SU-DHL-6 (cell line): ENCODE measurements at regions not wholly inside any gene's neighbourhood (a gene's known extent, or its start where the extent isn't known, plus 50 kb on each side); places are given as distances from the start of the nearest gene placed in this dataset.

Experiments used
- H2AFZ ChIP-seq: fragments of 200-600 bp; sonication (generic); 2 replicates; pipeline ENCODE4 v1.6.1; 2014; ENCODE audit warnings: low read depth, mild to moderate bottlenecking, moderate library complexity, mixed read lengths, antibody characterized with exemption, low read length; ENCODE audit not compliant: severe bottlenecking
- H3F3A ChIP-seq: fragments of 200-600 bp; shearing (Covaris generic); 2 replicates; pipeline ENCODE4 v1.6.0; 2016; ENCODE audit warnings: antibody characterized with exemption, mild to moderate bottlenecking; ENCODE audit not compliant: insufficient read depth
- H3K27ac ChIP-seq: fragments of 200-600 bp; sonication (generic); 2 replicates; pipeline ENCODE4 v1.5.1; 2016; ENCODE audit warnings: low read depth, mild to moderate bottlenecking, low read length, moderate library complexity, mixed read lengths
- H3K27me3 ChIP-seq: fragments of 200-600 bp; sonication (generic), shearing (Covaris generic); 2 replicates; pipeline ENCODE4 v1.6.0; 2014; ENCODE audit warnings: mild to moderate bottlenecking, low read length
- H3K36me3 ChIP-seq: fragments of 200-600 bp; sonication (generic); 2 replicates; pipeline ENCODE4 v1.6.1; 2014; ENCODE audit warnings: mild to moderate bottlenecking, low read length, mixed read lengths
- H3K4me2 ChIP-seq: fragments of 300-600, 200-600 bp; shearing (Covaris generic), sonication (generic); 2 replicates; pipeline ENCODE4 v1.6.0; 2014; ENCODE audit warnings: low read length, low read depth, mild to moderate bottlenecking; ENCODE audit not compliant: poor library complexity, severe bottlenecking
- H3K4me3 ChIP-seq: fragments of 200-600 bp; sonication (generic); 2 replicates; pipeline ENCODE4 v1.5.1; 2014; ENCODE audit warnings: antibody characterized with exemption, low read length, mild to moderate bottlenecking, mixed read lengths; ENCODE audit not compliant: insufficient read depth, poor library complexity, severe bottlenecking
- H3K79me2 ChIP-seq: fragments of 200-600 bp; sonication (generic); 2 replicates; pipeline ENCODE4 v1.6.1; 2014; ENCODE audit warnings: mild to moderate bottlenecking, low read length, moderate library complexity; ENCODE audit not compliant: insufficient read depth
- H3K9ac ChIP-seq: fragments of 200-600 bp; sonication (generic); 2 replicates; pipeline ENCODE4 v1.7.0; 2014; ENCODE audit warnings: mild to moderate bottlenecking, low read length
- H3K9me2 ChIP-seq: fragments of 200-600 bp; sonication (generic); replicated peaks from 2 replicates; pipeline ENCODE4 v1.6.1; 2014; ENCODE audit warnings: low read length; ENCODE audit not compliant: insufficient read depth
- H3K9me3 ChIP-seq: fragments of 200-600 bp; sonication (generic); 2 replicates; pipeline ENCODE4 v1.6.1; 2014; ENCODE audit warnings: low read length, mixed read lengths; ENCODE audit not compliant: insufficient read depth
- H4K20me1 ChIP-seq: fragments of 200-600 bp; sonication (generic); 2 replicates; pipeline ENCODE4 v1.6.1; 2014; ENCODE audit warnings: low read depth, mild to moderate bottlenecking, antibody characterized with exemption, low read length, moderate library complexity, mixed read lengths
- EZH2phosphoT487 ChIP-seq: fragments of 200-600 bp; sonication (generic), shearing (Covaris generic); conservative IDR thresholded peaks from 2 replicates; pipeline ENCODE4 v1.6.1; 2018; ENCODE audit warnings: mild to moderate bottlenecking, antibody characterized with exemption, low read length, moderate library complexity, mixed read lengths
- TF ChIP-seq, protein P1 (sequence below): fragments of 200-600 bp; sonication (generic); IDR thresholded peaks from one replicate; pipeline ENCODE4 v1.5.1; 2017; ENCODE audit warnings: antibody characterized with exemption, mild to moderate bottlenecking, low read length, moderate library complexity; ENCODE audit not compliant: insufficient read depth, poor library complexity, severe bottlenecking

DNA sequence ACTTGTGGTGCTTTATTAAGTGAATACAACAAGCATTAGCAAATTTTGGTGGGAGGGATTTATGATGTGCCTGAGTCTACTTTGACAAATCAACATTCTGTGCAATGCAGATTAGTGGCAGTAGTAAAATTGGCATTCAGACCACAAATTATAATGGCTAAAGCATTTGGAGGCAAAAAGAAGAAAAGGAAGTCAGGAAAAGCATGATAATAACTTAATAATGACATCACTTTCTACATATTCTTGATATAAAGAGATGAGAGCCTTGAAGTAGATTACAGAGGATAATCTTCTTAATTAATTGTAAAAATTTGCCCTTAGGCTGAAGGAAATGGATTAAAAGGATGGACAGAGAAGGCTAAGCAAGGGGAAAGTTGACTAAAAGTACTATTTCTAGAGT, 126.0 kb downstream of the SLC6A15 start:
- H4K20me1 ChIP-seq: no peaks in the 10 kb centered on the region
- H3K27me3 ChIP-seq: no peaks in the 10 kb centered on the region
- H3K9me3 ChIP-seq: no peaks in the 10 kb centered on the region
- no peaks in the 10 kb centered on the region for H3F3A ChIP-seq
- H3K4me2 ChIP-seq: no peak overlapping the region
- H2AFZ ChIP-seq: peak overlapping the region; percentile 62
- H3K79me2 ChIP-seq: no peaks in the 10 kb centered on the region
- TF ChIP-seq EZH2phosphoT487: no peak
- TF ChIP-seq, protein P1, sequence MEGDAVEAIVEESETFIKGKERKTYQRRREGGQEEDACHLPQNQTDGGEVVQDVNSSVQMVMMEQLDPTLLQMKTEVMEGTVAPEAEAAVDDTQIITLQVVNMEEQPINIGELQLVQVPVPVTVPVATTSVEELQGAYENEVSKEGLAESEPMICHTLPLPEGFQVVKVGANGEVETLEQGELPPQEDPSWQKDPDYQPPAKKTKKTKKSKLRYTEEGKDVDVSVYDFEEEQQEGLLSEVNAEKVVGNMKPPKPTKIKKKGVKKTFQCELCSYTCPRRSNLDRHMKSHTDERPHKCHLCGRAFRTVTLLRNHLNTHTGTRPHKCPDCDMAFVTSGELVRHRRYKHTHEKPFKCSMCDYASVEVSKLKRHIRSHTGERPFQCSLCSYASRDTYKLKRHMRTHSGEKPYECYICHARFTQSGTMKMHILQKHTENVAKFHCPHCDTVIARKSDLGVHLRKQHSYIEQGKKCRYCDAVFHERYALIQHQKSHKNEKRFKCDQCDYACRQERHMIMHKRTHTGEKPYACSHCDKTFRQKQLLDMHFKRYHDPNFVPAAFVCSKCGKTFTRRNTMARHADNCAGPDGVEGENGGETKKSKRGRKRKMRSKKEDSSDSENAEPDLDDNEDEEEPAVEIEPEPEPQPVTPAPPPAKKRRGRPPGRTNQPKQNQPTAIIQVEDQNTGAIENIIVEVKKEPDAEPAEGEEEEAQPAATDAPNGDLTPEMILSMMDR: no peak
- H3K4me3 ChIP-seq: no peak overlapping the region
- H3K27ac ChIP-seq: no peak overlapping the region
- no peaks in the 10 kb centered on the region for H3K9me2 ChIP-seq
- no peak overlapping the region for H3K9ac ChIP-seq
- no peaks in the 10 kb centered on the region for H3K36me3 ChIP-seq

DNA sequence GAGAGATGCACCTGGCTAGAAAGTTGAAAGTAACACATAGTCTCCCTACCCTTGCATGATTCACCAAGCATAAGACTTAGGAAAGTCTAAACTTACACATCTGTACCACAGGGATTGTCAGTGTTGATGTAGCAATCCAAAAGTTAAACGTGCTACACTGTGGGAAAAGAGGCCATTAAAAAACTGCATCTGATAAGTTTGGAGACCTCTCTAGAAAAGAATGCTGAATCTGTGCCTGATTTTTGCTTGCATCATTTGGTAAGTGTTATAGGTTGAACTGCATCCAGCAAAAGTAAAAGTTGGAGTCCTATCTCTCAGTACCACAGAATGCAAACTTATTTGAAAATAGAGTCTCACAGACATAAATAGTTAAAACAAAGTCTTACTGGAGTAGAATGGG, 126.6 kb downstream of the SLC6A15 start:
- no peaks in the 10 kb centered on the region for H4K20me1 ChIP-seq

DNA sequence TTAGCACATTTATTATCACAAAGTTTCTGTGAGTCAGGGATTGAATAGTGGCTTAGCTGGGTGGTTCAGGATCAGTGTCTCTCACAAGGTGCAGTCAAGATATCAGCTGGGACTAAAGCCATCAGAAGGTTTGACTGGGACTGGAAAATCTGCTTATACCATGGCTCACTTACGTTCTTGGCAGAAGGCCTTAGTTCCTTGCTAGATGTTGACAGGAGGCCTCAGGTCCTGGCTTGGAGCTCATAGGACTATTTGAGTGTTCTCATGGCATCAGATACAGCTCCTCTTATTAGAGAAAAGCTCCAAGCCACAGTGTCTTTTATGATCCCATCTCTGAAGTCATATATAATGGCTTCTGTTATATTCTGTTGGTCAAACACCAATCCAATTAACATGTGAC, 127.3 kb downstream of the SLC6A15 start:
- Histone ChIP-seq H3K4me2 (no peak overlapping the region), H3K9ac (no peak overlapping the region), H3K79me2 (no peaks in the 10 kb centered on the region), H2AFZ (no peak overlapping the region), H4K20me1 (no peaks in the 10 kb centered on the region), H3K36me3 (no peaks in the 10 kb centered on the region), H3F3A (no peaks in the 10 kb centered on the region), H3K27me3 (no peaks in the 10 kb centered on the region), H3K4me3 (no peak overlapping the region), H3K27ac (no peak overlapping the region), H3K9me2 (no peaks in the 10 kb centered on the region), H3K9me3 (no peaks in the 10 kb centered on the region)
- TF ChIP-seq EZH2phosphoT487: no peak
- TF ChIP-seq, protein P1: no peak

More for the DNA sequence above, 126.6 kb downstream of the SLC6A15 start:
- TF ChIP-seq, protein P1: no peak
- H3K9me3 ChIP-seq: no peaks in the 10 kb centered on the region
- no peak overlapping the region for H3K4me2 ChIP-seq
- no peak overlapping the region for H3K4me3 ChIP-seq
- H3F3A ChIP-seq: no peaks in the 10 kb centered on the region
- no peaks in the 10 kb centered on the region for H3K9me2 ChIP-seq
- H3K79me2 ChIP-seq: no peaks in the 10 kb centered on the region
- no peak overlapping the region for H3K27ac ChIP-seq
- no peaks in the 10 kb centered on the region for H3K27me3 ChIP-seq
- H3K36me3 ChIP-seq: no peaks in the 10 kb centered on the region
- H2AFZ ChIP-seq: no peak overlapping the region
- H3K9ac ChIP-seq: no peak overlapping the region

DNA sequence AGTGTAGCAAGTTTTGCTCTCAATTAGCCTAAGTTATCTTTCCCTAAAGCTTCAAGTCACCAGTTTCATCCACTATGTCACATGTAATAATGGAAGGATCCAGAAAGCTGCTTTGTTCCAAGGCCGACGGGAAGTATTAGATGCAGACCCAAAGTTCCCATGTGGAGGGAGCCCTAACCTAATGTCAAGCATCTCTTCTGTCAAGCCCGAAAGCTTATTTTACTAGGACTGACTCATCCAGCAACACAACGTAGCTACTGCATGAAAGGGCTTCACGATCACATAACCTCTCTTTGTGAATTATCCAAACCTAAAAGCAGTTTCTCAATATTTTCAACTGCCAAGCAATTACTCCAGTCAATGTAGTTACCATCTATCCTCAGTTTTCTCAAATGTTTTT, 133.4 kb downstream of the SLC6A15 start:
- Histone ChIP-seq H3K4me3 (no peak overlapping the region), H3K9ac (no peak overlapping the region), H3K9me2 (no peaks in the 10 kb centered on the region), H2AFZ (no peak overlapping the region), H3K36me3 (no peaks in the 10 kb centered on the region), H3K27ac (no peak overlapping the region), H3K27me3 (no peaks in the 10 kb centered on the region), H3K9me3 (no peaks in the 10 kb centered on the region), H3K79me2 (no peaks in the 10 kb centered on the region), H3F3A (no peaks in the 10 kb centered on the region), H4K20me1 (no peaks in the 10 kb centered on the region), H3K4me2 (no peak overlapping the region)
- TF ChIP-seq EZH2phosphoT487: no peak
- TF ChIP-seq, protein P1: no peak
